IMR-90 (cell line): ENCODE measurements at regions not wholly inside any gene's neighbourhood (a gene's known extent, or its start where the extent isn't known, plus 50 kb on each side); places are given as distances from the start of the nearest gene placed in this dataset.

Source experiments
- ATAC-seq: fragments of 200-7000 bp; cut with Tn5 transposase; 2 replicates; pipeline ENCODE4 v1.9.1; 2020; ENCODE audit warnings: low read depth, mild to moderate bottlenecking, moderate library complexity
- BruUV-seq: library from RNA; stranded (reverse); fragments of 400-500 nt; replicated peaks from 2 replicates; lab custom pipeline; 2021; lab: Mats Ljungman, UMichigan
- CTCF ChIA-PET: fragments of 300-600 bp; formaldehyde crosslinking; extraction: SDS; loops from one replicate; lab custom pipeline; 2021; ENCODE audit warnings: antibody characterized with exemption; lab: Yijun Ruan, JAX
- POLR2A ChIA-PET: fragments of 300-600 bp; sonication (Branson Sonifier 250); formaldehyde crosslinking; loops from one replicate; lab custom pipeline; 2022; ENCODE audit warnings: antibody characterized with exemption; ENCODE audit not compliant: unreplicated experiment; lab: Charles Lee
- DNase-seq: peaks from one replicate; pipeline ENCODE4 v3.0.0; 2013
- H2AFZ ChIP-seq: replicated peaks from 2 replicates; pipeline ENCODE3; 2013; ENCODE audit warnings: low read length, mild to moderate bottlenecking; ENCODE audit not compliant: poor library complexity
- H2AK5ac ChIP-seq: 2 replicates; pipeline ENCODE4 v1.6.1; 2013; ENCODE audit warnings: low read depth, low read length, inconsistent platforms
- H2AK9ac ChIP-seq: replicated peaks from 2 replicates; pipeline ENCODE3; 2013; ENCODE audit warnings: mild to moderate bottlenecking, low read depth, low read length, moderate library complexity; ENCODE audit not compliant: poor library complexity
- H2BK120ac ChIP-seq: 2 replicates; pipeline ENCODE4 v1.6.1; 2013; ENCODE audit warnings: low read depth, low read length, inconsistent platforms
- H2BK15ac ChIP-seq: 3 replicates; pipeline ENCODE4 v1.6.1; 2013; ENCODE audit warnings: low read depth, low read length, inconsistent platforms
- H2BK20ac ChIP-seq: 2 replicates; pipeline ENCODE4 v1.6.1; 2013; ENCODE audit warnings: low read depth, mild to moderate bottlenecking, inconsistent platforms, low read length, moderate library complexity
- H2BK5ac ChIP-seq: 2 replicates; pipeline ENCODE4 v1.6.1; 2013; ENCODE audit warnings: mild to moderate bottlenecking, low read depth, low read length, inconsistent platforms; ENCODE audit not compliant: poor library complexity, severe bottlenecking
- H3K14ac ChIP-seq: replicated peaks from 2 replicates; pipeline ENCODE4 v1.6.1; 2013; ENCODE audit warnings: low read depth, low read length, inconsistent platforms
- H3K18ac ChIP-seq: 2 replicates; pipeline ENCODE4 v1.6.1; 2013; ENCODE audit warnings: low read depth, low read length, control low read depth
- H3K23ac ChIP-seq: 2 replicates; pipeline ENCODE4 v1.6.1; 2013; ENCODE audit warnings: low read depth, low read length, inconsistent platforms
- H3K27ac ChIP-seq: 2 replicates; pipeline ENCODE4 v1.5.1; 2013; ENCODE audit warnings: mild to moderate bottlenecking, control low read depth, low read length; ENCODE audit not compliant: insufficient read depth
- H3K27me3 ChIP-seq: 2 replicates; pipeline ENCODE4 v1.6.1; 2013; ENCODE audit warnings: low read length; ENCODE audit not compliant: control insufficient read depth, insufficient read depth
- H3K36me3 ChIP-seq: 2 replicates; pipeline ENCODE4 v1.6.1; 2013; ENCODE audit warnings: low read length, mixed read lengths; ENCODE audit not compliant: control insufficient read depth, insufficient read depth
- H3K4ac ChIP-seq: 2 replicates; pipeline ENCODE4 v1.6.1; 2013; ENCODE audit warnings: low read depth, low read length, inconsistent platforms
- H3K4me1 ChIP-seq: 2 replicates; pipeline ENCODE4 v1.6.1; 2013; ENCODE audit warnings: low read length, mixed read lengths; ENCODE audit not compliant: control insufficient read depth, insufficient read depth
- H3K4me2 ChIP-seq: 2 replicates; pipeline ENCODE4 v1.6.1; 2013; ENCODE audit warnings: low read depth, mild to moderate bottlenecking, control low read depth, low read length, moderate library complexity
- H3K4me3 ChIP-seq: 2 replicates; pipeline ENCODE4 v1.5.1; 2013; ENCODE audit warnings: low read depth, mild to moderate bottlenecking, control low read depth, low read length, moderate library complexity; ENCODE audit not compliant: insufficient read depth
- H3K56ac ChIP-seq: 2 replicates; pipeline ENCODE4 v1.6.1; 2013; ENCODE audit warnings: low read length, inconsistent platforms; ENCODE audit not compliant: insufficient read depth; ENCODE audit errors: extremely low read depth
- H3K79me1 ChIP-seq, 2 experiments: 2 replicates each; pipeline ENCODE4 v1.6.1; 2013; ENCODE audit warnings: low read length in 2 of 2, inconsistent platforms in 1 of 2, low read depth in 1 of 2
- H3K9ac ChIP-seq: 2 replicates; pipeline ENCODE4 v1.6.1; 2013; ENCODE audit warnings: low read depth, low read length, control low read depth
- H3K9me1 ChIP-seq: 2 replicates; pipeline ENCODE4 v1.6.1; 2013; ENCODE audit warnings: low read length, inconsistent platforms; ENCODE audit not compliant: insufficient read depth
- H3K9me3 ChIP-seq: 2 replicates; pipeline ENCODE4 v1.6.1; 2013; ENCODE audit warnings: low read length; ENCODE audit not compliant: control insufficient read depth, insufficient read depth
- H4K20me1 ChIP-seq: 2 replicates; pipeline ENCODE4 v1.6.1; 2013; ENCODE audit warnings: low read length, inconsistent platforms; ENCODE audit not compliant: insufficient read depth
- H4K5ac ChIP-seq: 2 replicates; pipeline ENCODE4 v1.6.1; 2013; ENCODE audit warnings: mild to moderate bottlenecking, low read depth, low read length, control low read depth
- H4K8ac ChIP-seq, 2 experiments: 2 replicates each; pipeline ENCODE4 v1.6.1; 2013; ENCODE audit warnings: low read depth in 2 of 2, low read length in 2 of 2, control low read depth in 1 of 2, inconsistent platforms in 1 of 2
- H4K91ac ChIP-seq: 2 replicates; pipeline ENCODE4 v1.6.1; 2013; ENCODE audit warnings: low read depth, low read length, inconsistent platforms; ENCODE audit not compliant: insufficient read depth
- BHLHE40 ChIP-seq: fragments of 150-350 bp; IDR thresholded peaks from 2 replicates; pipeline ENCODE4 v1.6.1; 2016; ENCODE audit warnings: mild to moderate bottlenecking, low read depth, low read length
- CEBPB ChIP-seq: IDR thresholded peaks from 2 replicates; pipeline ENCODE4 v1.6.1; 2012; ENCODE audit warnings: low read depth, low read length, improper control_type of control experiment
- CHD1 ChIP-seq: IDR thresholded peaks from 2 replicates; pipeline ENCODE4 v1.6.1; 2012; ENCODE audit warnings: low read depth, low read length, improper control_type of control experiment
- CTCF ChIP-seq: conservative IDR thresholded peaks from 2 replicates; pipeline ENCODE4 v1.5.1; 2012; ENCODE audit warnings: mild to moderate bottlenecking, low read depth, low read length, improper control_type of control experiment
- FOS ChIP-seq: fragments of 150-350 bp; IDR thresholded peaks from 2 replicates; pipeline ENCODE4 v1.6.1; 2016; ENCODE audit warnings: low read depth, low read length
- MAFK ChIP-seq: IDR thresholded peaks from 2 replicates; pipeline ENCODE4 v1.6.1; 2012; ENCODE audit warnings: low read depth, low read length, improper control_type of control experiment
- MXI1 ChIP-seq: IDR thresholded peaks from 2 replicates; pipeline ENCODE4 v1.6.1; 2012; ENCODE audit warnings: low read depth, mild to moderate bottlenecking, low read length, moderate library complexity, borderline replicate concordance
- NFE2L2 ChIP-seq: fragments of 150-350 bp; IDR thresholded peaks from 2 replicates; pipeline ENCODE4 v1.6.1; 2016; ENCODE audit warnings: low read depth, mild to moderate bottlenecking, low read length
- POLR2A ChIP-seq: IDR thresholded peaks from 2 replicates; pipeline ENCODE4 v1.6.1; 2012; ENCODE audit warnings: mild to moderate bottlenecking, low read depth, low read length
- RCOR1 ChIP-seq: IDR thresholded peaks from 2 replicates; pipeline ENCODE4 v1.6.1; 2012; ENCODE audit warnings: mild to moderate bottlenecking, low read length, improper control_type of control experiment; ENCODE audit not compliant: insufficient replicate concordance
- RFX5 ChIP-seq: IDR thresholded peaks from 2 replicates; pipeline ENCODE4 v1.8.0; 2012; ENCODE audit warnings: low read depth, mild to moderate bottlenecking, low read length, moderate library complexity
- SMC3 ChIP-seq: fragments of 150-350 bp; IDR thresholded peaks from 2 replicates; pipeline ENCODE4 v1.6.1; 2016; ENCODE audit warnings: low read depth, mild to moderate bottlenecking, antibody characterized with exemption, low read length, moderate library complexity
- WGBS, 2 experiments: methylation state at CpG; one replicate each; pipeline versions ENCODE4 v1.1.5 to v1.1.7; 2013; ENCODE audit warnings: missing lambda C conversion rate in 2 of 2; ENCODE audit not compliant: insufficient read length in 1 of 2; ENCODE audit errors: extremely low coverage in 2 of 2; 5-methylcytosine and 5-hydroxymethylcytosine counted together
- dilution Hi-C: fragments of 300-500 bp; cut with HindIII; formaldehyde crosslinking; loops from one replicate; pipeline ENCODE4 v1.14.3; 2018; ENCODE audit warnings: low sequenced_read_pairs; ENCODE audit not compliant: unreplicated experiment
- in situ Hi-C: fragments of 300-500 bp; cut with MboI; formaldehyde crosslinking; loops from 3 replicates; pipeline ENCODE4 v1.14.3; 2019; ENCODE audit warnings: low sequenced_read_pairs, inconsistent platforms, mixed read lengths
- intact Hi-C: fragments of 100-400 bp; cut with micrococcal nuclease; formaldehyde crosslinking; loops from 2 replicates; pipeline ENCODE4 v1.10.0; 2022
- TF ChIP-seq, protein P1 (sequence below): fragments of 150-350 bp; IDR thresholded peaks from 2 replicates; pipeline ENCODE4 v1.6.1; 2017; ENCODE audit warnings: mild to moderate bottlenecking, antibody characterized with exemption, low read length, low read depth
- TF ChIP-seq, protein P2 (sequence below): fragments of 150-350 bp; IDR thresholded peaks from 2 replicates; pipeline ENCODE4 v1.6.1; 2016; ENCODE audit warnings: low read depth, mild to moderate bottlenecking, low read length, moderate library complexity, borderline replicate concordance

DNA sequence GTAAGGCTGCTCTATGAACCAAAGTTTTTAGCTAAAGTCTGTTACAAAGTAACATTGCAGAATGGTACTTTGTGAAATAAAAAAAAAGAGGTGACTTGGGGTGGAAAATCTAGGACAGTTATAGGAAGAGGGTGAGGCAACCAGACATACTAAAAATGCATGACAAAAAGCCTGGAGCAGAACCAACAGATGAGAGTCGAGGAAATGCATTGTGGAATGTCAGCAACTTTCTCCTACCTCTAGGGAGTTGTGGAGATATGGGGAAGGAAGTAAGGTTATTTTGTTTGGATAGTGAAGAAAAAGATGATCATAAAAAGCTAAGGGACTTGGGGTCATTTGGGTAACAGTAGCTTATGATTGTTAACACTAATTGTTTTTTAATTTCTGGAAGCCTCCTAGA lies 295.6 kb downstream of the S1PR1 start:
- no peak overlapping the region for H3K23ac ChIP-seq
- ATAC-seq: no peak
- intact Hi-C loops (no loop called here), in situ Hi-C loops (no loop called here), dilution Hi-C loops (no loop called here)
- H2BK5ac ChIP-seq: no peak overlapping the region
- TF ChIP-seq, protein P1, sequence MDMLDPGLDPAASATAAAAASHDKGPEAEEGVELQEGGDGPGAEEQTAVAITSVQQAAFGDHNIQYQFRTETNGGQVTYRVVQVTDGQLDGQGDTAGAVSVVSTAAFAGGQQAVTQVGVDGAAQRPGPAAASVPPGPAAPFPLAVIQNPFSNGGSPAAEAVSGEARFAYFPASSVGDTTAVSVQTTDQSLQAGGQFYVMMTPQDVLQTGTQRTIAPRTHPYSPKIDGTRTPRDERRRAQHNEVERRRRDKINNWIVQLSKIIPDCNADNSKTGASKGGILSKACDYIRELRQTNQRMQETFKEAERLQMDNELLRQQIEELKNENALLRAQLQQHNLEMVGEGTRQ: no peak
- TF ChIP-seq FOS: no peak
- TF ChIP-seq SMC3: no peak
- no peak for TF ChIP-seq BHLHE40
- TF ChIP-seq, protein P2, sequence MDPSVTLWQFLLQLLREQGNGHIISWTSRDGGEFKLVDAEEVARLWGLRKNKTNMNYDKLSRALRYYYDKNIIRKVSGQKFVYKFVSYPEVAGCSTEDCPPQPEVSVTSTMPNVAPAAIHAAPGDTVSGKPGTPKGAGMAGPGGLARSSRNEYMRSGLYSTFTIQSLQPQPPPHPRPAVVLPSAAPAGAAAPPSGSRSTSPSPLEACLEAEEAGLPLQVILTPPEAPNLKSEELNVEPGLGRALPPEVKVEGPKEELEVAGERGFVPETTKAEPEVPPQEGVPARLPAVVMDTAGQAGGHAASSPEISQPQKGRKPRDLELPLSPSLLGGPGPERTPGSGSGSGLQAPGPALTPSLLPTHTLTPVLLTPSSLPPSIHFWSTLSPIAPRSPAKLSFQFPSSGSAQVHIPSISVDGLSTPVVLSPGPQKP: no peak
- TF ChIP-seq NFE2L2: no peak
- TF ChIP-seq POLR2A: no peak
- no peak for TF ChIP-seq CTCF
- no peak for TF ChIP-seq CHD1
- TF ChIP-seq MAFK: no peak
- TF ChIP-seq RFX5: no peak
- TF ChIP-seq CEBPB: no peak
- no peak for TF ChIP-seq RCOR1
- TF ChIP-seq MXI1: no peak
- no peak overlapping the region for H2AK9ac ChIP-seq
- no peaks in the 10 kb centered on the region for H3K27me3 ChIP-seq
- no peaks in the 10 kb centered on the region for H3K79me1 ChIP-seq
- no peak overlapping the region for H2BK15ac ChIP-seq
- H3K4ac ChIP-seq: no peak overlapping the region
- H2AK5ac ChIP-seq: no peak overlapping the region
- H3K27ac ChIP-seq: no peak overlapping the region
- ChIA-PET POLR2A (no interaction called here), CTCF (interaction anchor here (0.5 kb wide), 1 partner anchor 970 kb away, joined by 4 read pairs; no protein-coding TSS in a partner anchor)
- no peak overlapping the region for H4K5ac ChIP-seq
- no TSS peak for BruUV-seq
- H2BK20ac ChIP-seq: no peak overlapping the region
- no peak overlapping the region for H3K18ac ChIP-seq
- no peak overlapping the region for H3K14ac ChIP-seq
- no peak overlapping the region for H2AFZ ChIP-seq
- H3K4me1 ChIP-seq: no peaks in the 10 kb centered on the region
- no CpG with 5 or more reads among the region's 1 CpG for WGBS, 2 experiments
- H3K9ac ChIP-seq: no peak overlapping the region
- H3K9me3 ChIP-seq: no peaks in the 10 kb centered on the region
- H4K8ac ChIP-seq: no peak overlapping the region
- H4K91ac ChIP-seq: no peak overlapping the region
- no peaks in the 10 kb centered on the region for H4K20me1 ChIP-seq
- H3K9me1 ChIP-seq: no peaks in the 10 kb centered on the region
- H3K4me2 ChIP-seq: no peak overlapping the region
- no peak overlapping the region for H2BK120ac ChIP-seq
- no peak for DNase-seq
- no peak overlapping the region for H3K4me3 ChIP-seq
- no peak overlapping the region for H3K56ac ChIP-seq
- no peaks in the 10 kb centered on the region for H3K36me3 ChIP-seq
